ENCODE measurements at regions not wholly inside any gene's neighbourhood (a gene's known extent, or its start where the extent isn't known, plus 50 kb on each side); places are given as distances from the start of the nearest gene placed in this dataset.

GRCh38 chr10:90592638-90593302, 265.1 kb downstream of the HTR7 start:
- H3K4me1 ChIP-seq (ENCODE audit: insufficient read depth, low read length): peaks cover 1% of the 10 kb centered on the region
- ATAC-seq: peak; percentile 91
- POLR2A ChIA-PET (ENCODE audit: unreplicated experiment): no interaction called here
- H4K20me1 ChIP-seq (ENCODE audit: low read length): no peaks in the 10 kb centered on the region
- no peak overlapping the region for H3K4me2 ChIP-seq (ENCODE audit: low read length)
- CTCF ChIA-PET: interaction anchor here (0.5 to 1.4 kb wide), 5 partner anchors 83 to 725 kb away, joined by 3 to 8 read pairs (median 3); no protein-coding TSS in a partner anchor
- H3K27me3 ChIP-seq (ENCODE audit: low read length): no peaks in the 10 kb centered on the region
- BruUV-seq (replicated peaks): no TSS peak
- H3K9me3 ChIP-seq (ENCODE audit: low read length): no peaks in the 10 kb centered on the region
- H3K27ac ChIP-seq (ENCODE audit: low read length): no peak overlapping the region
- H2AFZ ChIP-seq (ENCODE audit: low read length): no peak overlapping the region
- intact Hi-C loops (cut with micrococcal nuclease): loop anchor here (1.0 to 10.0 kb wide), 4 partner anchors 122 to 638 kb away; no protein-coding TSS in a partner anchor
- H3K36me3 ChIP-seq (ENCODE audit: low read depth, low read length): no peaks in the 10 kb centered on the region
- no peaks in the 10 kb centered on the region for H3K79me2 ChIP-seq (ENCODE audit: low read length)
- H3K4me3 ChIP-seq (ENCODE audit: low read length): no peak overlapping the region
- H3F3A ChIP-seq (ENCODE audit: low read length, unreplicated experiment): no peaks in the 10 kb centered on the region
- DNase-seq: peak; percentile 63
- H3K9ac ChIP-seq (ENCODE audit: low read length): no peak overlapping the region
- TF ChIP-seq, protein P1, sequence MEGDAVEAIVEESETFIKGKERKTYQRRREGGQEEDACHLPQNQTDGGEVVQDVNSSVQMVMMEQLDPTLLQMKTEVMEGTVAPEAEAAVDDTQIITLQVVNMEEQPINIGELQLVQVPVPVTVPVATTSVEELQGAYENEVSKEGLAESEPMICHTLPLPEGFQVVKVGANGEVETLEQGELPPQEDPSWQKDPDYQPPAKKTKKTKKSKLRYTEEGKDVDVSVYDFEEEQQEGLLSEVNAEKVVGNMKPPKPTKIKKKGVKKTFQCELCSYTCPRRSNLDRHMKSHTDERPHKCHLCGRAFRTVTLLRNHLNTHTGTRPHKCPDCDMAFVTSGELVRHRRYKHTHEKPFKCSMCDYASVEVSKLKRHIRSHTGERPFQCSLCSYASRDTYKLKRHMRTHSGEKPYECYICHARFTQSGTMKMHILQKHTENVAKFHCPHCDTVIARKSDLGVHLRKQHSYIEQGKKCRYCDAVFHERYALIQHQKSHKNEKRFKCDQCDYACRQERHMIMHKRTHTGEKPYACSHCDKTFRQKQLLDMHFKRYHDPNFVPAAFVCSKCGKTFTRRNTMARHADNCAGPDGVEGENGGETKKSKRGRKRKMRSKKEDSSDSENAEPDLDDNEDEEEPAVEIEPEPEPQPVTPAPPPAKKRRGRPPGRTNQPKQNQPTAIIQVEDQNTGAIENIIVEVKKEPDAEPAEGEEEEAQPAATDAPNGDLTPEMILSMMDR (conservative IDR thresholded peaks at IDR 0.05; ENCODE audit: low read depth, low read length): peak; percentile 72
- no peak for TF ChIP-seq EZH2 (IDR thresholded peaks at IDR 0.05; ENCODE audit: low read length, unreplicated experiment)
- no peaks in the 10 kb centered on the region for H3K9me2 ChIP-seq (replicated peaks; ENCODE audit: low read length)

DNA sequence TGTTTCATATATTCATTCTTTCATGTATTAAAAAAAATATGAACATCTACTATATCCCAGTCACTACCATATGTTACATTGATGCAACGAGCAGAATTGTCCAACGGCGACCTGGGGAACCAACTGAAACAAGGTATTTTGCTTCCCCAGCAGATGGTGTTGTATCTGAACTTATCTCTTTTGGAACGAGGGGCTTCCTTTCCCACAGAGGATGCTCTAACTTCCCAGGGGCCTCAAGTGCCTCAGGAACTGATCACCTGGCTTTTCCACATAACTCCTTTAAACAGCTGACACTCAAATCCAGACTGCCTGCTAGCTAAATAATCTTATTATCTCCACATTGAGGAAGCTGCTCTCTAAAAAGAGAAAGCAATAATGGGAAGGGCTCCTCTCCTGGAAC, 259.3 kb downstream of the HTR7 start:
- ChIA-PET CTCF (no interaction called here), POLR2A (ENCODE audit: unreplicated experiment) (no interaction called here)
- H3K4me3 ChIP-seq (ENCODE audit: low read length): no peak overlapping the region
- no peak overlapping the region for H3K4me2 ChIP-seq (ENCODE audit: low read length)
- H3K79me2 ChIP-seq (ENCODE audit: low read length): no peaks in the 10 kb centered on the region
- H3K9ac ChIP-seq (ENCODE audit: low read length): no peak overlapping the region
- no peaks in the 10 kb centered on the region for H3K9me3 ChIP-seq (ENCODE audit: low read length)
- H3K27ac ChIP-seq (ENCODE audit: low read length): no peak overlapping the region
- DNase-seq (no peak), ATAC-seq (no peak)
- no peaks in the 10 kb centered on the region for H3K4me1 ChIP-seq (ENCODE audit: insufficient read depth, low read length)
- no peaks in the 10 kb centered on the region for H3K9me2 ChIP-seq (replicated peaks; ENCODE audit: low read length)
- H3K27me3 ChIP-seq (ENCODE audit: low read length): no peaks in the 10 kb centered on the region
- no peak overlapping the region for H2AFZ ChIP-seq (ENCODE audit: low read length)
- TF ChIP-seq, protein P1 (conservative IDR thresholded peaks at IDR 0.05; ENCODE audit: low read depth, low read length): no peak
- TF ChIP-seq EZH2 (IDR thresholded peaks at IDR 0.05; ENCODE audit: low read length, unreplicated experiment) (no peak), EZH2phosphoT487 (IDR thresholded peaks at IDR 0.05; ENCODE audit: borderline replicate concordance, low read length) (no peak)
- H3K36me3 ChIP-seq (ENCODE audit: low read depth, low read length): no peaks in the 10 kb centered on the region
- no peaks in the 10 kb centered on the region for H3F3A ChIP-seq (ENCODE audit: low read length, unreplicated experiment)
- intact Hi-C loops (cut with micrococcal nuclease): loop anchor here (10.0 kb wide), 1 partner anchor 116 kb away; no protein-coding TSS in a partner anchor
- no TSS peak for BruUV-seq (replicated peaks)
- H4K20me1 ChIP-seq (ENCODE audit: low read length): no peaks in the 10 kb centered on the region

DNA sequence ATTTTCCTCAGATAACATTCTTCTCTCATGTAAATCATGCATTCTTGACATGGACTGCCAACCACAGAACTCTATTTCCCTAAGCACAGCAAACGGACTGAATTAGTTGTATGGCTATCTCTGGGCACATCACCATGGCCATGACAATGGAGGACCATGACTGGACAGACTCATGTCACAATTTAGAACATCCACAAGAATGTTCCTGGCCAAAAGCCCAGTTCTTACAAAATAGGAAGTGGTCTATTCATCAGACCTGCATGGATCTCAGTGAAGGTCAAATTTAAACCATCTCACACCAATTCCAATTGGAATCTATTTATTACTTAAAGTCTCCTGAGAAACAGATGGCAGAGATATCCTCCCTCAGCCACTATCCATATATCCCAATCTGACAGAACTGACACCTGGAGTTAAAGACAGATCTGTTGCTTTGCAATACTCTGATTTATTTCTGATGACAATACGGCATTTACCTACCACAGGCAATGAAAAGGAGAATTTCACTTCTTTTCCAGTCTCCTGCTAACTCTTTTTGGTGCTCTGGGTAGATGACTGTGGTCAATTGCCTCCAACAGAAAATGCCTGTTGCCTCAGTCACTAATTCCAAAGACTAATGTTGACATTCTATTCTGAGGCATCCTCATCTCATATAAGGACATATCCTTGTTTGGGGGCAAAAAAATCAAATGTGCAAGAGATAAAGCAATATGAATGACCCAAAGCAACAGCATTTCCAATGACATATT, 254.8 kb downstream of the HTR7 start:
- Histone ChIP-seq H3K4me3 (ENCODE audit: low read length) (no peak overlapping the region), H4K20me1 (ENCODE audit: low read length) (no peaks in the 10 kb centered on the region), H3K9me3 (ENCODE audit: low read length) (no peaks in the 10 kb centered on the region), H3K9ac (ENCODE audit: low read length) (no peak overlapping the region), H3K9me2 (replicated peaks; ENCODE audit: low read length) (no peaks in the 10 kb centered on the region), H3K79me2 (ENCODE audit: low read length) (no peaks in the 10 kb centered on the region), H3K36me3 (ENCODE audit: low read depth, low read length) (no peaks in the 10 kb centered on the region), H3K27ac (ENCODE audit: low read length) (no peak overlapping the region), H3K4me1 (ENCODE audit: insufficient read depth, low read length) (no peaks in the 10 kb centered on the region), H3K27me3 (ENCODE audit: low read length) (no peaks in the 10 kb centered on the region), H3K4me2 (ENCODE audit: low read length) (no peak overlapping the region), H2AFZ (ENCODE audit: low read length) (no peak overlapping the region), H3F3A (ENCODE audit: low read length, unreplicated experiment) (no peaks in the 10 kb centered on the region)
- DNase-seq: peak; percentile 40
- ChIA-PET POLR2A (ENCODE audit: unreplicated experiment) (no interaction called here), CTCF (no interaction called here)
- ATAC-seq: no peak
- intact Hi-C loops (cut with micrococcal nuclease): no loop called here
- TF ChIP-seq, protein P1 (conservative IDR thresholded peaks at IDR 0.05; ENCODE audit: low read depth, low read length): no peak
- TF ChIP-seq EZH2 (IDR thresholded peaks at IDR 0.05; ENCODE audit: low read length, unreplicated experiment): no peak
- no peak for TF ChIP-seq EZH2phosphoT487 (IDR thresholded peaks at IDR 0.05; ENCODE audit: borderline replicate concordance, low read length)
- BruUV-seq (replicated peaks): no TSS peak
